Pons (tissue), 1 donor: ENCODE measurements at regions not wholly inside any gene's neighbourhood (a gene's known extent, or its start where the extent isn't known, plus 50 kb on each side); places are given as distances from the start of the nearest gene placed in this dataset.

Source experiments
- DNase-seq: peaks from one replicate; pipeline ENCODE4 v3.0.0-alpha.2; 2016; ENCODE audit warnings: low spot score

DNA sequence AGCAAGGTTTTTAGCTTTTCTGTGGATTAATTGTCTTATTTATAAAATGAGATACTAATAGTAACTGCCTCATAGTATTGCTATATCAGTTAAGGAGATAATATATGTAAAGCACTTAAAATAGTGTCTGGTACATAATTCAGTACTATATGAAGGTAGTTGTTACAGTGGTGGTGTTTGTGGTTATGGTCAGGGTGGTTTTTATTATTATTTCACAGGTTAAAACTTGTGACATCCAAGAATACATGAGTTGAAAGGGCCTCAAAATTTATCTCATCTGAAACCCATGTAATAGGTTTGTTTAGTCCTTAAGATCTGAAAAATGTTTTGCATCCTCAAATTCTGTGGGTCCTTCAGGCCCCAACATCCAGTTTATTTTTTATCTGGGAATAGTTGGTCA lies 369.5 kb upstream of the LRATD1 start:
- no peak for DNase-seq

- DNase-seq: no peak
Measured at GRCh38 chr2:14270036-14270582, 362.4 kb upstream of the LRATD1 start.

- no peak for DNase-seq
Measured at GRCh38 chr2:14272396-14273075, 360.0 kb upstream of the LRATD1 start.

DNA sequence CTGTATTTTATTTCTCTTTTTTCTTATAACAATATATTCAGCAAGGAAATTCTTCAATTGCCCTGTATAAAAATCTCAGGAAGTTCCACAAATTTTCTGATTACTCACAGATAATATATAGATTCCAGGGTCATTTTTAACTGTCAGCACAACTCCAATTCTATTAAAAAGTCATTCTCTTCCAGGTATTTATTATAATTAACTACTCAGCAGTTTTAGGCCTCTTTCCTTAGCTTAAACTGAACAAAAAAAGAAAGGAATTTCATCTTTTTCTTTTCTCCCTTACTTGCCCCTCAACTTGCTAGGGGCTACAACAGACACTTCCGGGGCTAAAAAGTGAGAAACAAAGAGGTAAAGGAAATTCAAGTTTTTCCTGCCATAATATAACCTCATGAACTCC lies 358.9 kb upstream of the LRATD1 start:
- no peak for DNase-seq

DNA sequence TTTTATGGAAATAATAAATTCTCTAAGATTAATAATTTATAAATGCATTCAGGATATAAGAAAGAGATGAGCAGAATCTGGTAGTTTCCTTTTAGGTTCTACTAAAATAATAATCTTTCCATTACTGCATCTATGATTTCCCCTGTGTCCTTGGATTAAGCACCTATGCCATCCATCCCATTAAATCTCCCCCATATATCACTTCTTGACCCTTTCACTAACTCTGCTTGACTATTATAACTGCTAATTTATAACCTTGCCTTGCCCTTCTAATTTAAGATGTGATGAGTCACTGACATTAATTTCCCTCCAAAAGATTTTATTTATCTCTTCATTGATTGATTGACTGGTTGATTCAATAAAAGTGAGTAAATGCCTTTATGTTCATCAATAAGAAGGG lies 348.3 kb upstream of the LRATD1 start:
- DNase-seq: no peak

GRCh38 chr2:14285812-14286211 lies 346.7 kb upstream of the LRATD1 start:
- no peak for DNase-seq

- no peak for DNase-seq
Measured at GRCh38 chr2:14288016-14288415, 344.5 kb upstream of the LRATD1 start.

- no peak for DNase-seq
Measured at GRCh38 chr2:14292964-14293363, 339.6 kb upstream of the LRATD1 start.

DNA sequence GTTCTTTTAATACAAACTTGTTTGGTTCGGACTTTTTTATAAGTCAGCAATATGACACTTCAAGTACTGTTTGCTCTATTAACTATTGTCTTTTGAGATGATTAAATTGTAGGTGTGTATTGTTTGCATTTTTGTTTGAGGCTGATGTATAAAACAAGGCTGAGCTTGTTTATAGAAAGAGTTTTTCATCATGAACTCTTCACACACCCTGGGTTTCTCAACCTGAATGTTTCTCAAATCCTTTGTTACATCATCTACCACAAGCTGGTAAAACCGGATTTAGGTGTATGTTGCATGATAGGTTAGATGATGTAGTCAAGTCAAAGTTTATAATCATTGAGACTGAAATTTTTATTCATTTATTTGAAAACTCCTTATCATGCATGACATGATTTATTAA lies 335.2 kb upstream of the LRATD1 start:
- DNase-seq: no peak

DNA sequence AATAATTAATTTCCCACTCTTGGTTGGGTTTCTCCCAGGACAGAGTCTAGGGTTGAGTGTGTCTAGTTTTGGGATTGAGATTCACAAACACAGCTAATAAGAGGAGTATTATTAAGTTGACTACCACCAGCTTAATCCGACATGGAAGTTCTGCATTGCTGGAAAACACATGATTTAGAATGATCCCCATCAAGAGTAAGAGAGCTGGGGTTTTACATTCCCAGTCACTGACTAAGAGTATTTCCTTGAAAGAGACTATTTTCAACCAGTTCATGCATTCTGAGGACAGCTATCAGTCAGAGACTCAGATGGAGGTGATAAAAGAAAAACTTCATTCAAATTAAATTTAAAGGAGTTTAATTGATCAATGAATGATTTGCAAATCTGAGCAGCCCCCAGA lies 334.6 kb upstream of the LRATD1 start:
- no peak for DNase-seq

DNA sequence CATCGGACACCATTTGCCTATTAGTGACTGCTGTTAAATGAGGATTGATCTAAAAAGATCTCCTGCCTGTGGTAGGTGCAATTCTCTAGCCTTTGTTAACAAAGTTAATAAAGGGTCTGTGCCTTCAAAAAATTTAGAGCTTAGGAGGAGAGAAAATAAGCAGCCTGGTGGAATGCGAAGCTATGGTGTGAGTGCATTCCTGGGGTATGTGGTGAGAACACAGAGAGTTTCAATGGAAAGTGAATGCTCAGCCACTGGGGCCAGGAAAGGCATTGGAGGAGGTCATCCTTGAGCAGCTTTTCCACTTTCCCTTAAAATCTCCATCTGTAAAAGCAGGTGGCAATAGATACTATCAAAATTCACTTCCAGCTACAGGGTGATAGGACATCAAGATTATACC lies 331.2 kb upstream of the LRATD1 start:
- no peak for DNase-seq

DNA sequence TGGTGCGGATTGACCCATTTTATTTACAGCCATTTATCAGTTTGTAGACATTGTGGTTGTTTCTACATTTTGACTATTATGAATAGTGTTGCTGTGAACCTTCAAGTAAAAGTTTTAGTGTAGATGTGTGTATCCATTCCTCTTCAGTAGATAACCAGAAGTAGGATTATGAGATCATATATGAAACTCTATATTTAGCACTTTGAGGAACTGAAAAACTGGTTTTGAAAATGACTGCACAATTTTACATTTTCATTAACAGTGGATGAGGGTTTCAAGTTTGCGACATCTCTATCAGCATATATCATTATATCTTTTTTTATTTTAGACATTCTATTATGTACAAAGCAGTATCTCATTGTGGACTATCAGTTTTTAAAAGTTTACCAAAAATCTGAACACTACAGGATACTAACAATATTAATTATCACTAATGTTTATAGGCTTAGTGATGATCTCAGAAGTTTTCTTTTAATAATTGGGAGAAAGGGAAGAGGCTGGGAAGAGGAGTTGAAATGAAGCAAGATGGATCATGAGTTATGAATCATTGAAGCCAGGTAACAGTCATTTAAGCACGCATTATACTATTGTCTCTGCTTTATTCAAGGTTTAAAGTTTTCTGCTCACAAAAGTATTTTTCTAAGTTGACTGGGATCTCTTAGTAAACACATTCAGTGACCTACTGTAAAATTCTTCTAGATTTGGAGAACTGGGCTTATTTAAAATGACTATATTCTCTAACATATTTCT lies 329.0 kb upstream of the LRATD1 start:
- DNase-seq: no peak

DNA sequence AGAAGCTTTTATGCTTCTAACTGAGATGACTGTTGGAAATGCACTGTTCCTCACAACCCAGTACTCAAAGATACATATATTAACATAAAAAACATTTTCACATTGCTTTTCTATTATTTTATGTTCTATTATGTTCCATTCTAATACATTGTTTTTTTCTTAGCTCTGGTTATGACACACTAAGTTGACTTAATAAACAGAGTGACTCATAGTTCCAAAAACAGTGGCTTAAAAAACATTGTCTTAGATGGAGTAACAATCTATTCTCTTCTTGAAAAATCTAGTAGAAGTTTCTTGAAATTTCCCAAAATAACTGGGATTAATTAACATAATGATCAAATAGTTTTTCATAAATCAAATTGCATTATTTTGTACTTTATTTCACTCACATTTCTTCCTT lies 328.2 kb upstream of the LRATD1 start:
- DNase-seq: no peak

DNA sequence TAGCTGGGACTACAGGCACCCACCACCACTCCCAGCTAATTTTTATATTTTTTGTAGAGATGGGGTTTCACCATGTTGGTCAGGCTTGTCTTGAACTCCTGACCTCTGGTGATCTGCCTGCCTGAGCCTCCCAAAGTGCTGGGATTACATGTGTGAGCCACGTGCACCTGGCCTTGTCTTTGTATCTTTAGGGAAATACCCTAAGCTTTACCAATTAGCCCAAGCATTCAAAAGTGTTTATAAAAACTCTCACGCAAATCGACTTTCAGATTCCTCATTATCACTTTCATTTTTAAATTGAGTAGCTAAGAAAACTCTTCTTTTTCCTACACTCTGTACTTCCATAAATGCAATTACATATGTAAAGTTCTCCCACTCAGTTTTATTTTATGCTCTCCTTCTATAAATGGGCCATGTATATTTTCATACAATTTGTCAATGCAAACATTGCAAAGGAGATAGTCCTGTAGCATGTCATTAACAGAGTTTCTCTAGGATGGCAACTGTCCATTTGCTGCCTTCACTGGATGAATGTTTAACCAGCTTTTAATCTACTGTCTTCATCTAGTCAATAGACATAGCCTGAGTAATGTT lies 326.2 kb upstream of the LRATD1 start:
- no peak for DNase-seq

DNA sequence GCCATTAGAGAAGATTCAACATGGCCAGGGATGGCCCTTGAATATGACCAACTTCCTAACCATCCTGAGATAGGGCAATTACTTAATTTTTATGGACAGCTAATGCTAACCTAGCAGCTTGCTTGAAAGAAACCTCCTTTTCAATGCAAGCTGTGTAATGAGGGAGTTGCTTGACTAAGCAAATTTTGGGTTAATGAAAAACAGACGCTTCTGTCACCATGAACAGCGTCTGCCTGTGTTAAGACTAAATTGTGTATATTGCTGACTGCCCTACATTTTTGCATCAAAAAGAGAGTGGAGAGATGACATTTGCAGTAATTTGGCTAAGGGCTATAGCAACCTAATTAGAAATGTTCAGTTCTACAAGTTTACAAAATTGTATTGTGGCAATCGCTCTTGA lies 319.2 kb upstream of the LRATD1 start:
- DNase-seq: no peak

DNA sequence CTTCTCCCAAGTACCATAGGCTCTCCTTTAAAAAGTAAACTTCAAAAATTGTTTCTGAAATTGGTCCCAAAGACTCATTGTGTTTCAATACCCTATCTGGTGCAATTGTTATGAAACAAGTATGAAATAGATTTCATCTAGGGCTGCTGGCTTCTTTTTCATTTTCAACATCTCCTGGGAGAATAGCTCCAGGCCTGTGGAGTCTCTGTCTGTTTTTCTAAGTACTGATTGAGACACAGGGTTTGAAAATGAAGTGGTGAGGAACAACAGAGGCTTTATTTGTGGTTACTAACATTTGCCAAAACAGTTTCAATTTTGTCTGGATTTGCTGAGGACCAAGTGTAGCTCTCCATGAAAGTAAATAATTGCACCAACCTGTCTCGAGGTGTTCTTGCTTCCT lies 315.9 kb upstream of the LRATD1 start:
- DNase-seq: no peak

GRCh38 chr2:14321357-14321756 lies 311.2 kb upstream of the LRATD1 start:
- DNase-seq: no peak

DNA sequence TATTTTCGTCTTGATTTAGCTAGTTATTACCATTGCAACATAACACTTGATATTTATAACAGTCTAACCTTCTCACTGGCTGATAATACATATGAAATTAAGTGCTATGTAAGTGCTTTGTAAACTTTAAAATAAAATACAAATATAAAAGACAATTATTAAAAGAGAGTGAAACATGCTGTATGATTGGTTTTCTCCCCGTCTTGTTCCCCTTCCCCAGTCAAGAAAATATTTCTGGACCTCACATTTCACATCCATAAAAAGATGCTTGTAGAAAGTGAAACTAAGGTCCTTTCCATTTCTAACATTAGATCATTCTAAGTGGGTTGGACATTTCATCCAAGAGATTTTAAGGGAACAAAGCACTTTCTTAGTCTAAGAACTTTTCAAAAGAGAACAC lies 310.2 kb upstream of the LRATD1 start:
- DNase-seq: no peak

DNA sequence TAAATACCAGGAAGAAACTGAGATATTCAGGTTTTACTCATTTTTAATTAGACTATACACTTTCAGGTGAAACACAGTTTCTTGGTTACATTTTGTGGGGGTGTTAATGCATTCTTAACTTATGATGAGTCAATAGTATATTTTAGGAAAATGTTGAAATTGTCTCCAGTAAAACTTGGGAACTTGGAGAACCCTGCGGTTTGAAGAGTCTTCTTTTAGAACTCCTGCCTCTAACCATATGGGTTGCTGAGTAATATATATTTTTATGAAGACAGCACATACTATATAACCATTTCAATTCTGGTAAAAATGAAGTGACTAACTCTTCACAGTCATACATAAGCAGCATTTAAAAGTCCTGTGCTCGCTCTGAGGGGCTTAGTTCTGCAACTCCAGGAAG lies 308.2 kb upstream of the LRATD1 start:
- no peak for DNase-seq

DNA sequence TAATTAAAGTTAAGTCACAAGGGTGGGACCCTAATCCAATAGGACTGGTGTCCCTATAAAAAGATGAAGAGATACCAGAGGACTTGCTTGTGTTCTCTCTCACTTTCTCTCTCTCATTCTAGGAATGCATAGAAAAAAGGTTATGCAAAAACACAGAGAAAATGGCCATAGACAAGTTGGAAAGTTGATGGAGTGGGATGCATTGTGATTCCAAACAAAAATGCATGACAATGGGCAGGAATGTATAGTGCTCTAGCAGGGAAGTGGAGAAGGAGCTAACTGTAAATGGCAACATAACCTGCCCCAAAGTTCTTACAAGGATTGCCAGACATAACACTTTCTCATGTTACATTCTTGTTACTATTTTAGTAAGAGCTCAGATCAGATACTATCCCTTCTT lies 301.6 kb upstream of the LRATD1 start:
- no peak for DNase-seq

DNA sequence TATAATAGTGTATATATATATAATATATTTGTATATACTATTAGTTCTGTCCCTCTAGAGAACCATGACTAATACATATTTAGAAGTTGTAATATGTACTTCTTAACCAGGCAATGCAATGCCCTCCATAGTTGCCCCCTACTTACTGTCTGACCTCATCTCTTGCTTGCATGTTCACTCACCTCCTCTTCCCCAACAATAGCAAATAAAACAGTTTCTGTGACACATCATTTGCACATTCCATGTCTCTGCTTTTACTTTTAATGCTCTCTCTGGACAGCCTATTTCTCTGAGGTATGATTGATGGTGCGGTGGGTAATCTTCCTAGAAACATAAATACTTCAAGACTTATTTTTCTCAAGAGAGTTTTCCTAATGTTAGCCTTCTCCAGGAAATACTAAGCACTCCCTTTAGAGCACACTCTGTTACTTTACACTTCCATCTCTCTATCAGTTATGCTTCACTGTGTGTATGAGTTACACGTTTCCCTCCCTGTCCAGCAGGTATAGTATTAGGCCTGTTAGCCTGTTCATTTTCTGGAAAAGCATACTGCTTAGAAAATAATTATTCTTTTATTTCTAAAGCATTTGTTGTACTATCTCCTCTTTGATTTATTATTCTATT lies 295.6 kb upstream of the LRATD1 start:
- no peak for DNase-seq

DNA sequence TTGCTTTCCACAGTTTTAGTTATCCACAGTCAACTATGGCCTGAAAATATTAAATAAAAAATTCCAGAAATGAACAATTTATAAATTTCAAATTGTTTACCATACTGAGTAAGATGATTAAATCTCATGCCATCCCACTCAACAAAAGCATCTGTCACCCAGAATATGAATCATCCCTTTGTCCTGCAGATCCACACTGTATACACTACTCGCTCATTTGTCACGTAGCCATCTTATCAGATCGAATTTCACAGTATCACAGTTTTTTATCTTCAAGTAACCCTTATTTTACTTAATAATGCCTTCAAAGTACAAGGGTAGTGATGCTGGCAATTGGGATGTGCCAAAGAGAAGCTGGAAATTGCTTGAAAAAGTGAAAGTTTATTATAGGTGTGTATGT lies 291.8 kb upstream of the LRATD1 start:
- DNase-seq: no peak

GRCh38 chr2:14342313-14342712 lies 290.2 kb upstream of the LRATD1 start:
- no peak for DNase-seq
